GM21717 (cell line): ENCODE measurements at regions not wholly inside any gene's neighbourhood (a gene's known extent, or its start where the extent isn't known, plus 50 kb on each side); places are given as distances from the start of the nearest gene placed in this dataset.
A peak's percentile ranks its signal among the peaks of the same experiment; 100 is the strongest.
"Not testable (repeated sequence)": the region's sequence is repeated elsewhere in the genome, so short reads cannot be mapped to it uniquely, and the experiment has no call there.

Experiments
- ATAC-seq: cut with Tn5 transposase; IDR thresholded peaks from one replicate; pipeline ENCODE4 v1.9.1; 2021; ENCODE audit warnings: mild to moderate bottlenecking, moderate library complexity; ENCODE audit not compliant: unreplicated experiment

DNA sequence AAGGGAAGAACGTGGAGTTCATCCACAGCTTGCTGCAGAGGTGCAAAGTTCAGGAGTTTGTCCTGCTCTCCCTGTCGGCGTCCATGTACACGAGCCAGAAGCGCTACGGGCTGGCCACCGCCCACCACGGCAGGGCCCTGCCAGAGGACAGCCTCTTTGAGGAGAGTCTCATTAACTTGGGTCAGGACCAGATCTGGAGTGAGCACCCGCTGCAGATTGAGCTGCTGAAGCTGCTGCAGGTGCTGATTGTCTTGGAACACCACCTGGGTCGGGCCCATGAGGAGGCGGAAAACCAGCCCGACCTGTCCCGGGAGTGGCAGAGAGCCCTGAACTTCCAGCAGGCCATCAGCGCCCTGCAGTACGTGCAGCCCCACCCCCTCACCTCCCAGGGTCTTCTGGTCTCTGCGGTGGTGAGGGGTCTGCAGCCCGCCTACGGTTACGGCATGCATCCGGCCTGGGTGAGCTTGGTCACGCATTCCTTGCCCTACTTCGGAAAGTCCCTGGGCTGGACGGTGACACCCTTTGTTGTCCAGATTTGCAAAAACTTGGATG lies 73.8 kb upstream of the MORC3 start:
- no peak for ATAC-seq

DNA sequence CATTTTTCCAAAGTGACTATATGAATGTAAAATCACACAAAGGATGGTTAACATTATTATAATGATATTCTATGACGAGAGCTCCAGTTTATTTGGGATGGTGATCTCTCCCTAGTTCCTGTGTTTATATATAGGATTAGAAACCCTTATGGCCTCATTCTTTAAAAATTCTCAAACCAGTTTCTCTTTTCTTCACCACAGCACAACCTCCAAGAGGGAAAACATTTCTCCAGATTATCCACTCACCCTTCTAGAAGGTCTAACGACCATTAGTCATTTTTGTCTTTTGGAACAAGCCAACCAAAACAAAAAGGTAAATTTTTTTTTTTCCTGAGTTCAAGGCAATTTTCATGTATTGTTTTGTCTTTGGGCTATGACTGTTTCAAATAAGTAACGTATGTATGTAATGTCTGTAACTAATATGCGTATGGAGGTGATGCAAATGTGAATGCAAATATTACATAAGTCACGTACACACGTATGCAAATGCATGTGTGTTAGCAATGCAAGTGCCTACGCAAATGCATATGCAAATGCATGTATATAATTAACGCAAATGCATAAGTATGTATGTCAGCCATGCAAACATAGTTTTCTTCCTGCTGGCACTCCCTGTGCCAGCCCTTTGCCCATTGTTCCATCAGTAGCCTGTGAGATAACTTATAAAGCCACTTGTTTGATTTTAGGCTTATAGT lies 72.5 kb upstream of the MORC3 start:
- no peak for ATAC-seq

DNA sequence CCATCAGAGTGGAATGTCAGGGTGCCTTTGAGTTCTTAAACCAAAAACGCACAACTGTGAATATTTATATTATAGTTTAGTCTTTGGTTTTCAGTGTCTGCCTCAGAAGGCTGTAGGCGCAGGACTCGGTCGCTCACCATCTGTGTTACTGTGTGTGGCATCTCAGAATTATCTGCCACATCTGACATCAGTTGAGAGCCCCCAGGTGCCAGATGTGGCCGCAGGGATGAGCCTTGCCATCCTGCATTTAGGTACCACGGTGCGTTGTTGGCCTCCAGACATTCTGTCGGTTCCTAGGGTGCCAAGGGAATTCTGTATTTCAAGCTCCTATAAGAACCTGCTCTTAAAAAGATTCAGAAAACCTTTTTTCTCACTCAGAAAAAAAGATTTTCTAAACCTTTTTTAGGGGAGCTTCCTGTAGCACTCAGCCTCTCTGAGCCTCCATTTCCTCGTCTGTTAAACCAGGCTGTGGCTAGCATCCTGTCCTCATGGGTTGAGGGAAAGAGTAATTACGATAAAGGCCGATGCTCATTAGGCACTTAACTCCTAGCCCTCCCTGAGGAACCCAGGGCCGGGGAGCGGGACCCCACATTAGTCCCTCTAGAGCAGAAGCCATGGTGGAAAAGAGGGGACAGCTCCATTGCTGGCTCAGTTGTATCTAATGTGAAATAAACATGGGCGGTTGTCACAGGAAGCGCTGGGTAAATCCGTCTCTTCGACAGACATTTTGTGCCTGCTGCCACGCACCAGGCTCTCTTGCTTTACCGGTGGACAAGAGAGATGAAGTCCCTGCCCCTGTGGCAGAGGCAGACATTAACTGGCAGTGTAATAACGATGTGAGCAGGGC lies 70.2 kb upstream of the MORC3 start:
- no peak for ATAC-seq

DNA sequence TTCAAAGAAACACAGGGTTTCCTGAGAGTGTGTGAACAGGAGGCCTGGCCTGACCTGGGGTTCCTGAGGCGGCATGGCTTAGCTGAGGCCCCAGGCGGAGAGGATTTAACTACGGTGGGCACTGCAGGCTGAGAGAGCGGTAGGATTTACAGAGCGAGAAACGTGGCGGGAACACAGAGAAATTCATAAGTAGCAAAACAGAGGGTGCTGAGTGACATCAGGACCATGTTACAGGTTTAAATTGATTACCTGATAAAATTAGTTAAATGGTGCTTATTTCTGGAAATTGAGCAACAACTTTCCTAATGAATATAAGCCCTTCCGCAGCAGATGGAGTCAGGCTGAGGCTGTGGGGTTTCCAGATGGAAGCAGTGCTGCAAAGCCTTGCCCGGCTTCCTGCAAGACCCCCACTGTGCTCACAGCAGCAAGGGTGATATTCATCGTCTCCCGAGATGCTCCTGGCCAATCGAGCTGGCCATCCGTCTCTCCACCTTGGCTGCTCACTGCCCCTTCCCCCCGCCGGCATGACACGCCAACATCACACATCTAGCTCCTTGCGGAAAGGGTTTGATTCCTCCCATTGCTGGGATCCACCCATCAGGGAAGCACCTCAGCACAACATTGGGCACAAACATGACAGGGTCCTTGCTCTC lies 69.4 kb upstream of the MORC3 start:
- ATAC-seq: no peak

DNA sequence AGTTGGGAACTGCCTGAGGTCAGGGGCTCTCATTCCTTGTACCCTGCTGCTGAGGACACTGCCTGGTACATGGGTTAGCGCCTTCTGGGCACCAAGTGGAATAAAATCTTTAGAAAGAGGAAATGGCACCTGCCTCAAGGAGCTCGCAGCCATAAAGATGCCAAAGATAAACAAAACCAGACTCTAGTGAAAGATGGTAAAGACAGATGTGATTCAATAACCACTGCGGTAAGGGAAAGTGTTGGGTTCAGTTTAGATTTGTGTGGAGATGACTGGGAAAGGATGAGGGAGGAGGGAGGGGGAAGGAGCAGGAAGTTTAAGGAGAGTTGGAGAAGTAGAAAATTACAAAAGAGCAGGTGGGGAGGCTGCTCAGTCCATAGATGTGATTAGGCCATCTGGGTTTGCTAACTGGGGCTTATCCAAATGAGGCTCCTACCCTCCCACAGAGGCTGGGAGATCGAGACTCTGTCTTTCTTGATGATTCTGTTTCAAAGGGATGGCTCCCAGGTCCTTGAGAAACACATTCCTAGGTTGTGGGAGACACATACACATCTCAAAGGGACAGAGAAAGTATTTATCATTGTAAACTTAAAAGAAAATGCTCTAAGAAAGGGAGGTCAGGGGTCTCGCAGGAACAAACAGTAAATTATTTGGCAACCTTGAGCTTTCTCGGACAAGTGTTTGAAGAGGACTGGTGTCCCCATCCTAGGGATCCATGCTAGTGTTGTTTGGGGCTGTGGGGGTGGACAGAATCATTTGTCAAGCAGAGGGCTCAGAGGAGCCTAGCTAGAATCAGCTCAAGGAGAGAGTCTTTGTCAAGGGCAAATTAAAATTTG lies 65.7 kb upstream of the MORC3 start:
- ATAC-seq: peak; percentile 24

DNA sequence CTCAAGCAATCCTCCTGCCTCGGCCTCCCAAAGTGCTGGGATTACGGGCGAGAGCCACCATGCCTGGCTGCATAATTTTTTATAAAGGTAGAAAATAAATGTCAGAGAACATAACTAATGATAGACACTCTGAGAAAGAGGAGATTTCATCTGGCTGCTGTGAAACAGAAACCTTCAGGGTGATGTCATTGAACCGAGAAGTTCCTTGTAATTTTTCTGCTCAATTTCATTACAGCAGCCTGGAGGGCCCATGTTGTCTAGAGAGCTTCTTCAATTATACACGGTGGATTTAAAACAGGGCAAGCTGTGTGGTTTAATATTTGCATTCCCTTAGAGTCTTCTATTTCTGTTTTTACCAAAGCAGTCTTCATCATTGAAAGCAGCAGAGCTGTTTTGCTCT lies 64.3 kb upstream of the MORC3 start:
- peak; percentile 66 for ATAC-seq

DNA sequence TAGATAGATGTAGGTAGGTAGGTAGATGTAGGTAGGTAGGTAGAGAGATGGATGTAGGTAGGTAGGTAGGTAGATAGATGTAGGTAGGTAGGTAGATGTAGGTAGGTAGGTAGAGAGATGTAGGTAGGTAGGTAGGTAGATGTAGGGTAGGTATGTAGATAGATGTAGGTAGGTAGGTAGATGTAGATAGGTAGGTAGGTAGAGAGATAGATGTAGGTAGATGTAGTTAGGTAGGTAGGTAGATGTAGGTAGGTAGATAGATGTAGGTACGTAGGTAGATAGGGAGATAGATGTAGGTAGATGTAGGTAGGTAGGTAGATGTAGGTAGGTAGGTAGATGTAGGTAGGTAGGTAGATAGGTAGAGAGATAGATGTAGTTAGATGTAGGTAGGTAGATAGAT lies 62.3 kb upstream of the MORC3 start:
- no peak for ATAC-seq

DNA sequence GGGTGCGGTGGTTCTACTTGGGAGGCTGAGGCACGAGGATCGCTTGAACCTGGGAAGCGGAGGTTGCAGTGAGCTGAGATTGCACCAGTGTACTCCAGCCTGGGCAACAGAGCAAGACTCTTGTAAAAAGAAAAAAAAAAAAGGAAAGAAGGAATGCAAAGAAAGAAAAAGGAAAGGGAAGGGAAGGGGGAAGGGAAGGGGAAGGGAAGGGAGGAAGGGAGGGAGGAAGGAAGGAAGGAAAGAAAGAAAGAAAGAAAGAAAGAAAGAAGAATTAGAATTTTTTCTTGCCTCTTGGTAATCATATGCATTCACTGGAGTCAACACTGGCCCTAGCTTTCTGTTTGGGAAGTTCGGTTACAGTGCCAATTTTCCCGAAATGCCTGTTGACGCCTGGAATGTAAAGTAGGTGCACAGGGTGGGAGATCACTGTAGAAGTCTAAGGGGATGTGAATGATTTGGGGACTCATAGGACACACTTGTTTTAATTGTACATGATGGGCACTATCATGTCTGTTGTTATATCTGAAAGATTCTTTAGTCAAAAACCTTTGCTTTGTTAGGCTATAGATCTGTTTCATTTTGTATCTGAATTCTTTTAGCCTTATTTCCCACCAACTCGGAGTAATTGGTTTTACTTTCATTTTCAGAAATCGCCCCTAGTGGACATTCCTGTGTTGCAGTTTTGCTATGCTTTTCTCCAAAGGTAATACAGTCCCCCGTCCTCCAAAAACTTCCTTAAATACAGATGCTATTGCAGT lies 59.8 kb upstream of the MORC3 start:
- no peak for ATAC-seq

DNA sequence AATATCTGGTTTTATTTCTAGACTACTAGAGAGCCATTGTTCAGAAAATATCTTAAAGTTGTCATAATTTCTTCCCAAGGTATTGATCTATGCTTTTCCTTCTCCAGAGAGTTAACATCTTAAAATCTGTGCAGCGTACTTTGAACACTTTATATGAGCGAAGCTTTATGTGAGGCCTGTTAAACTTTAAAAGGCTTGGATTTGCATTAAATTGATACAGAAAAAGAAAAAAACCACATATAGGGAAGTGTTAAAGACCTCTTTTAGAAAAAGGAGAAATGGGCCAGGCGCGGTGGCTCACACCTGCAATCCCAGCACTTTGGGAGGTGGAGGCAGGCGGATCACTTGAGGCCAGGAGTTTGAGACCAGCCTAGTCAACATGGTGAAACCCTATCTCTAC lies 59.2 kb upstream of the MORC3 start:
- no peak for ATAC-seq

DNA sequence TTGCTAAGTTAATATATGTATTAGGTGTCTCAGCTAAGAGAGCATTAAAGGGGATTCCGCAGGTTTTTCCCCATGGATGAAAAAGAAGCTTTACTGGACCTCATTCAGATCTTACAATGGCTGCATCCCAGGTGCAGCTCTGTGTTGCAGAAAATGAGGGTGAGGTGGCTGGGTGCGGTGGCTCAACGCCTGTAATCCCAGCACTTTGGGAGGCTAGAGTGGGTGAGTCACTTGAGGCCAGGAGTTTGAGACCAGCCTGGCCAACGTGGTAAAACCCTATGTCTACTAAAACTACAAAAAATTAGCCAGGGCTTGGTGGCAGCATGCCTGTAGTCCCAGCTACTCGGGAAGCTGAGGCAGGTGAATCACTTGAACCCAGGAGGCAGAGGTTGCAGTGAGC lies 58.5 kb upstream of the MORC3 start:
- no peak for ATAC-seq

DNA sequence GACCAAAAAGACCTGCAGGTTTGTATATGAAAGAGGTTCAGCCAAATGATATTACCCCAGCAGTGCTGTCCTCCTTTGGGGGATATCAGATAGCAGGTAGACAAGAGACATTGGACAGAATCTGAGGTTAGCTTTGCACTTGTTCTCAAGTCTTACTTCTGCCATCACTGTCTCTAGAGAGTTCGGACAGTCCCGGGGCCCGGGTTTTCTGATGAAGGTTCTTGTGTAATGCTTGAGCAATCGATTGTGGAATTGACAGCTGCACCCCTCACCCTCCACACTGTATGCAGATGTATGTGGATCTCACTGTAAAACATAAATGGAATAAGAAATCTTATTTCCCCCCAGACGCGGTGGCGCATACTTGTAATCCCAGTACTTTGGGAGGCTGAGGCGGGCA lies 56.2 kb upstream of the MORC3 start:
- no peak for ATAC-seq

DNA sequence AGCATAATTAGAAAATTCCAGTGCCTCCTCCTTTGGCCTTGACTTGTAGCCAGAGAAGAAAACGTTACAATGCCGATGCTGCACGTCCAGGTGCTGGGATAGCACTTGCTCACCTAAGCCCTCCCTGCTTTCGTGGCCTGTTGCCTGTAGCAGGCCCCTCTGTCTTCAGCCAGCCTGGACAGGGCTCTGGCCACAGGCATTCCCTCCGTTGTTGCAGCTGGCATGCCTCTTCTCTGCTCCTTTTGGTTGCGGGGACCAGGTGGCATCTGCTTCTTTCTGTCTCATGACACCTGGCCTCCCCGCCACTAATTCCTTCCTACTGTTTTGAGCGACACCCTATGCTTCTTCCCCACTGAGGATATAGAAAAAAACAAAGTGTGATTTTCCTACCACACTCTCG lies 54.6 kb upstream of the MORC3 start:
- no peak for ATAC-seq

DNA sequence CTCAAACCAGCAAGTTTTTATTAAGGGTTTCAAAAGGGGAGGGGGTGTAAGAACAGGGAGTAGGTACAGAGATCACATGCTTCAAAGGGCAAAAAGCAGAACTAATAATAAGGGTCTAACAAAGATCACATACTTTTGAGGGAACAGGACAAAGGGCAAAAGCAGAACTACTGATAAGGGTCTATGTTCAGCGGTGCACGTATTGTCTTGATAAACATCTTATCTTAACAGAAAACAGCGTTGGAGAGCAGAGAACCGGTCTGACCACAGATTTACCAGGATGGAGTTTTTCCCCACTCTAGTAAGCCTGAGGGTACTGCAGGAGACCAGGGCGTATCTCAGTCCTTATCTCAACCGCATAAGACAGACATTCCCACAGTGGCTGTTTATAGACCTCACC lies 52.2 kb upstream of the MORC3 start:
- not testable (repeated sequence) for ATAC-seq

DNA sequence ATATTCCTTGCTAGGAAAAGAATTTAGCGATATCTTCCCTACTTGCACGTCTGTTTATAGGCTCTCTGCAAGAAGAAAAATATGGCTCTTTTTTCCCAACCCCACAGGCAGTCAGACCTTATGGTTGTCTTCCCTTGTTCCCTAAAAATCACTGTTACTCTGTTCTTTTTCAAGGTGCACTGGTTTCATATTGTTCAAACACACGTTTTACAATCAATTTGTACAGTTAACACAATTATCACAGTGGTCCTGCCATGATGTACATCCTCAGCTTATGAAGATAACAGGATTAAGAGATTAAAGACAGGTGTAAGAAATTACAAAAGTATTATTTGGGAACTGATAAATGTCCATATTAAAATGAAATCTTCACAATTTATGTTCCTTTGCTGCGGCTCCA lies 51.7 kb upstream of the MORC3 start:
- not testable (repeated sequence) for ATAC-seq
